WTC11 (cell line): ENCODE measurements at regions not wholly inside any gene's neighbourhood (a gene's known extent, or its start where the extent isn't known, plus 50 kb on each side); places are given as distances from the start of the nearest gene placed in this dataset.

Experiments used
- ATAC-seq: fragments of 200-7000 bp; cut with Tn5 transposase; 2 replicates; pipeline ENCODE4 v1.10.0; 2021; ENCODE audit warnings: mild to moderate bottlenecking, moderate library complexity
- CTCF ChIA-PET: fragments of 300-600 bp; sonication (Branson Sonifier 250); formaldehyde crosslinking; loops from one replicate; lab custom pipeline; 2021; ENCODE audit warnings: antibody characterized with exemption; lab: Charles Lee
- POLR2A ChIA-PET: fragments of 350-600 bp; sonication (Branson Sonifier 250); formaldehyde crosslinking; loops from one replicate; lab custom pipeline; 2021; ENCODE audit warnings: antibody characterized with exemption; lab: Charles Lee
- DNase-seq: peaks from one replicate; pipeline ENCODE4 v3.0.0; 2021; ENCODE audit warnings: low spot score
- H3K27ac Mint-ChIP-seq: 2 replicates; pipeline ENCODE4 v1.8.0; 2021; ENCODE audit warnings: mixed read lengths
- H3K27me3 Mint-ChIP-seq: 2 replicates; pipeline ENCODE4 v1.8.0; 2021; ENCODE audit warnings: low read depth, mild to moderate bottlenecking, moderate library complexity, mixed read lengths
- H3K36me3 Mint-ChIP-seq: 2 replicates; pipeline ENCODE4 v1.8.0; 2021; ENCODE audit warnings: mixed read lengths
- H3K4me1 Mint-ChIP-seq: 2 replicates; pipeline ENCODE4 v1.8.0; 2022; ENCODE audit warnings: mixed read lengths
- H3K4me3 Mint-ChIP-seq: 2 replicates; pipeline ENCODE4 v1.8.0; 2021; ENCODE audit warnings: mild to moderate bottlenecking, moderate library complexity, mixed read lengths
- H3K9me3 Mint-ChIP-seq: 2 replicates; pipeline ENCODE4 v1.8.0; 2021; ENCODE audit warnings: mixed read lengths
- ATF6 ChIP-seq: sonication (generic); formaldehyde crosslinking; IDR thresholded peaks from 2 replicates; pipeline ENCODE4 v1.8.1; 2023; ENCODE audit warnings: mild to moderate bottlenecking, missing genetic modification reagents
- E2F1 ChIP-seq: sonication (generic); formaldehyde crosslinking; IDR thresholded peaks from 2 replicates; pipeline ENCODE4 v1.8.0; 2022; ENCODE audit warnings: mild to moderate bottlenecking, missing genetic modification reagents
- E2F5 ChIP-seq: sonication (generic); formaldehyde crosslinking; IDR thresholded peaks from 2 replicates; pipeline ENCODE4 v1.8.1; 2022; ENCODE audit warnings: mild to moderate bottlenecking, moderate library complexity, missing genetic modification reagents
- ELF4 ChIP-seq: sonication (generic); formaldehyde crosslinking; IDR thresholded peaks from 2 replicates; pipeline ENCODE4 v1.8.1; 2022; ENCODE audit warnings: low read depth, mild to moderate bottlenecking, moderate library complexity, missing genetic modification reagents
- ESRRA ChIP-seq: sonication (generic); formaldehyde crosslinking; IDR thresholded peaks from 2 replicates; pipeline ENCODE4 v1.8.1; 2022; ENCODE audit warnings: mild to moderate bottlenecking, missing genetic modification reagents, borderline replicate concordance
- FOXK1 ChIP-seq: sonication (generic); formaldehyde crosslinking; IDR thresholded peaks from 2 replicates; pipeline ENCODE4 v1.8.0; 2022; ENCODE audit warnings: mild to moderate bottlenecking, moderate library complexity, missing genetic modification reagents
- GRHL2 ChIP-seq: fragments of 250-450 bp; sonication (Bioruptor Pico); IDR thresholded peaks from 2 replicates; pipeline ENCODE4 v1.8.0; 2022; ENCODE audit warnings: mild to moderate bottlenecking, moderate library complexity; ENCODE audit not compliant: insufficient replicate concordance, severe bottlenecking
- HMGA2 ChIP-seq: fragments of 250-450 bp; sonication (Bioruptor Pico); IDR thresholded peaks from 2 replicates; pipeline ENCODE4 v1.4.0; 2021; ENCODE audit warnings: mild to moderate bottlenecking, moderate library complexity
- MYBL2 ChIP-seq: sonication (generic); formaldehyde crosslinking; IDR thresholded peaks from 2 replicates; pipeline ENCODE4 v1.8.1; 2023; ENCODE audit warnings: mild to moderate bottlenecking, moderate library complexity, missing genetic modification reagents
- NFE2L1 ChIP-seq: sonication (generic); formaldehyde crosslinking; IDR thresholded peaks from 2 replicates; pipeline ENCODE4 v1.8.1; 2023; ENCODE audit warnings: missing genetic modification reagents
- TEAD1 ChIP-seq: sonication (generic); formaldehyde crosslinking; IDR thresholded peaks from 2 replicates; pipeline ENCODE4 v1.8.0; 2022; ENCODE audit warnings: mild to moderate bottlenecking, missing genetic modification reagents
- ZNF121 ChIP-seq: sonication (generic); formaldehyde crosslinking; IDR thresholded peaks from 2 replicates; pipeline ENCODE4 v1.8.0; 2023; ENCODE audit warnings: missing genetic modification reagents
- ZNF281 ChIP-seq: sonication (generic); formaldehyde crosslinking; IDR thresholded peaks from 2 replicates; pipeline ENCODE4 v1.8.0; 2023; ENCODE audit warnings: mild to moderate bottlenecking, missing genetic modification reagents
- TF ChIP-seq, protein P1 (sequence below): fragments of 250-450 bp; sonication (Bioruptor Pico); IDR thresholded peaks from 2 replicates; pipeline ENCODE4 v1.9.0; 2021; ENCODE audit warnings: mild to moderate bottlenecking, borderline replicate concordance
- TF ChIP-seq, protein P2 (sequence below): fragments of 250-450 bp; sonication (Bioruptor Pico); conservative IDR thresholded peaks from 2 replicates; pipeline ENCODE4 v1.9.0; 2021; ENCODE audit warnings: mild to moderate bottlenecking
- TF ChIP-seq, protein P3 (sequence below): sonication (generic); formaldehyde crosslinking; IDR thresholded peaks from 2 replicates; pipeline ENCODE4 v1.8.1; 2022; ENCODE audit warnings: low read depth, missing genetic modification reagents, borderline replicate concordance

- TF ChIP-seq, protein P1, sequence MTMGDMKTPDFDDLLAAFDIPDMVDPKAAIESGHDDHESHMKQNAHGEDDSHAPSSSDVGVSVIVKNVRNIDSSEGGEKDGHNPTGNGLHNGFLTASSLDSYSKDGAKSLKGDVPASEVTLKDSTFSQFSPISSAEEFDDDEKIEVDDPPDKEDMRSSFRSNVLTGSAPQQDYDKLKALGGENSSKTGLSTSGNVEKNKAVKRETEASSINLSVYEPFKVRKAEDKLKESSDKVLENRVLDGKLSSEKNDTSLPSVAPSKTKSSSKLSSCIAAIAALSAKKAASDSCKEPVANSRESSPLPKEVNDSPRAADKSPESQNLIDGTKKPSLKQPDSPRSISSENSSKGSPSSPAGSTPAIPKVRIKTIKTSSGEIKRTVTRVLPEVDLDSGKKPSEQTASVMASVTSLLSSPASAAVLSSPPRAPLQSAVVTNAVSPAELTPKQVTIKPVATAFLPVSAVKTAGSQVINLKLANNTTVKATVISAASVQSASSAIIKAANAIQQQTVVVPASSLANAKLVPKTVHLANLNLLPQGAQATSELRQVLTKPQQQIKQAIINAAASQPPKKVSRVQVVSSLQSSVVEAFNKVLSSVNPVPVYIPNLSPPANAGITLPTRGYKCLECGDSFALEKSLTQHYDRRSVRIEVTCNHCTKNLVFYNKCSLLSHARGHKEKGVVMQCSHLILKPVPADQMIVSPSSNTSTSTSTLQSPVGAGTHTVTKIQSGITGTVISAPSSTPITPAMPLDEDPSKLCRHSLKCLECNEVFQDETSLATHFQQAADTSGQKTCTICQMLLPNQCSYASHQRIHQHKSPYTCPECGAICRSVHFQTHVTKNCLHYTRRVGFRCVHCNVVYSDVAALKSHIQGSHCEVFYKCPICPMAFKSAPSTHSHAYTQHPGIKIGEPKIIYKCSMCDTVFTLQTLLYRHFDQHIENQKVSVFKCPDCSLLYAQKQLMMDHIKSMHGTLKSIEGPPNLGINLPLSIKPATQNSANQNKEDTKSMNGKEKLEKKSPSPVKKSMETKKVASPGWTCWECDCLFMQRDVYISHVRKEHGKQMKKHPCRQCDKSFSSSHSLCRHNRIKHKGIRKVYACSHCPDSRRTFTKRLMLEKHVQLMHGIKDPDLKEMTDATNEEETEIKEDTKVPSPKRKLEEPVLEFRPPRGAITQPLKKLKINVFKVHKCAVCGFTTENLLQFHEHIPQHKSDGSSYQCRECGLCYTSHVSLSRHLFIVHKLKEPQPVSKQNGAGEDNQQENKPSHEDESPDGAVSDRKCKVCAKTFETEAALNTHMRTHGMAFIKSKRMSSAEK (CRISPR knock-in tag): no peak
- TF ChIP-seq, protein P2, sequence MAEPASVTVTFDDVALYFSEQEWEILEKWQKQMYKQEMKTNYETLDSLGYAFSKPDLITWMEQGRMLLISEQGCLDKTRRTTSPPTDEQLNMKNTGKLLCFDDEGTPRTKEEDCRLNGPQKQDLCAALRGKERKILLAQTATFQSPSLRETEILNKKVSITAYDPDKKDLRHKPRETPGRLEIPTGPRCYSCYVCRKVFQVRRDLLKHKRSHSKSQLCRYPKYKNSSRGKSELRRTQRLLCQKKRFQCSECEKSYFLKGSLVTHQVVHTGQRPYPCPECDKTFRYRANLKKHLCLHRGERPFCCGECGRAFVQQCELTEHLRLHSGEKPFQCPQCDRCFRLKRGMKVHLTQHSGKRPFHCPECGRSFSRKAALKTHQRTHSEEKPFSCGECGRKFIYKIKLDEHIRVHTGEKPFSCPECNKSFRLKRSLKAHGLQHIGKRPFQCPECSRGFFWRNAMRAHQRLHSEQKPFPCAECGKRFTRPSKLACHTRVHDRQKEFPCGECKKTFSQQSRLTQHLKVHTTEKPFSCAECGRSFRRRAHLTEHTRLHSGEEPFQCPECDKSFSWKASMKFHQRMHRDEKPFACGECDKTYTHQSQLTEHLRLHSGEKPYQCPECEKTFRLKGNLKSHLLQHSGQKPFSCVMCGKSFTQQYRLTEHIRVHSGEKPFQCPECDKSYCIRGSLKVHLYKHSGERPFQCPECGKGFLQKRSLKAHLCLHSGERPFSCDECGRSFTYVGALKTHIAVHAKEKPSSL: no peak
- no peak for TF ChIP-seq MYBL2 (CRISPR knock-in tag)
- TF ChIP-seq E2F1 (CRISPR knock-in tag): no peak
- TF ChIP-seq FOXK1 (CRISPR knock-in tag): no peak
- no peak for TF ChIP-seq E2F5
- TF ChIP-seq, all 79 proteins: peak for 0
These were observed 624.5 kb upstream of the ROBO2 start (continued) for GRCh38 chr3:76415384-76415783.

DNA sequence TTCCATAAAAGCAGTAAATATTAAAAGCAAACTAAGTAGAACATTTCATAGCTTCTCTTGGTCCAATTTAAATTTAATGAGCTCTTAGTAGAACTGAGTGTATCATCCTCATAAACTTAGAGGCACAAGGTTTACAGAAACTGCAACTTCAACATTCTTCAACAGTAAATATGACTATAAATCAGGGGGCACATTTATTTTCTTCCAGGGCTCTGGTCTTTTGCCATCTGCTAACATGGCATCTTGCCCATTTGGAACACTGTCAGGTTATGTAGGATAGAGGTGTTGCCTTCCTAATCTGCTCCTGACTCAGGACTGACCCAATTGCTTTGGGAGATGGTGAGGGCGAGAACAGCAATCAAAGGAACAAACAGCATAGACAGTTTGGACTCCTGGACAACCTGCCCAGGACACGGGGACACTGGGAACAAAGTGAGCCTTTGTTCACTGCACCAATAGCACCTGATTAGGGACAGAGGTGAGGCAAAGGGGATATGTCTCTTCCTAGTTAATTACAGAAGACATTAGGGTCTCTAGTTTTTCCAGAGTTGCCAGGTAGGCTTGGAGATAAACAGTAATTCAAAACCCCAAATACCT lies 610.2 kb upstream of the ROBO2 start:
- ChIA-PET POLR2A (no interaction called here), CTCF (no interaction called here)
- Mint-ChIP-seq H3K27me3 (no peaks in the 10 kb centered on the region), H3K27ac (no peak overlapping the region), H3K4me3 (no peak overlapping the region), H3K4me1 (no peaks in the 10 kb centered on the region), H3K36me3 (no peaks in the 10 kb centered on the region), H3K9me3 (0 out of 2 replicates have a peak, but pooled peaks cover 4% of the 10 kb centered on the region)
- ATAC-seq: no peak
- no peak for DNase-seq
- no peak for TF ChIP-seq ATF6 (CRISPR knock-in tag)
- TF ChIP-seq TEAD1: no peak
- TF ChIP-seq ELF4 (CRISPR knock-in tag): no peak
- TF ChIP-seq HMGA2: no peak
- TF ChIP-seq ZNF281 (CRISPR knock-in tag): no peak
- TF ChIP-seq ZNF121 (CRISPR knock-in tag): no peak
- no peak for TF ChIP-seq NFE2L1 (CRISPR knock-in tag)
- TF ChIP-seq GRHL2 (CRISPR knock-in tag): no peak
- no peak for TF ChIP-seq MYBL2 (CRISPR knock-in tag)
- no peak for TF ChIP-seq E2F5
- TF ChIP-seq, protein P3, sequence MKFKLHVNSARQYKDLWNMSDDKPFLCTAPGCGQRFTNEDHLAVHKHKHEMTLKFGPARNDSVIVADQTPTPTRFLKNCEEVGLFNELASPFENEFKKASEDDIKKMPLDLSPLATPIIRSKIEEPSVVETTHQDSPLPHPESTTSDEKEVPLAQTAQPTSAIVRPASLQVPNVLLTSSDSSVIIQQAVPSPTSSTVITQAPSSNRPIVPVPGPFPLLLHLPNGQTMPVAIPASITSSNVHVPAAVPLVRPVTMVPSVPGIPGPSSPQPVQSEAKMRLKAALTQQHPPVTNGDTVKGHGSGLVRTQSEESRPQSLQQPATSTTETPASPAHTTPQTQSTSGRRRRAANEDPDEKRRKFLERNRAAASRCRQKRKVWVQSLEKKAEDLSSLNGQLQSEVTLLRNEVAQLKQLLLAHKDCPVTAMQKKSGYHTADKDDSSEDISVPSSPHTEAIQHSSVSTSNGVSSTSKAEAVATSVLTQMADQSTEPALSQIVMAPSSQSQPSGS (CRISPR knock-in tag): no peak
- TF ChIP-seq, protein P2: no peak
- no peak for TF ChIP-seq ESRRA (CRISPR knock-in tag)
